Activated CD8-positive, alpha-beta T cell treated with anti-CD3 and anti-CD28 coated beads for 36 hours (primary cell): ENCODE measurements at regions not wholly inside any gene's neighbourhood (a gene's known extent, or its start where the extent isn't known, plus 50 kb on each side); places are given as distances from the start of the nearest gene placed in this dataset.

Experiments used
- ATAC-seq: fragments of 200-7000 bp; cut with Tn5 transposase; one replicate; pipeline ENCODE4 v1.10.0; 2021; ENCODE audit warnings: mild to moderate bottlenecking, moderate library complexity
- CTCF ChIA-PET: fragments of 350-600 bp; sonication (Branson Sonifier 250); formaldehyde crosslinking; loops from one replicate; lab custom pipeline; 2021; ENCODE audit warnings: antibody characterized with exemption; lab: Charles Lee
- POLR2A ChIA-PET: fragments of 350-600 bp; sonication (Branson Sonifier 250); formaldehyde crosslinking; loops from one replicate; lab custom pipeline; 2021; ENCODE audit warnings: antibody characterized with exemption; lab: Charles Lee
- DNase-seq: peaks from one replicate; pipeline ENCODE4 v3.0.0-alpha.2; 2020
- H3K27ac Mint-ChIP-seq: one replicate; pipeline ENCODE4 v1.8.0; 2021; ENCODE audit warnings: mild to moderate bottlenecking, mixed read lengths
- H3K27me3 Mint-ChIP-seq: one replicate; pipeline ENCODE4 v1.8.0; 2021; ENCODE audit warnings: mixed read lengths
- H3K36me3 Mint-ChIP-seq: one replicate; pipeline ENCODE4 v1.8.0; 2021; ENCODE audit warnings: low read depth, mixed read lengths
- H3K4me1 Mint-ChIP-seq: one replicate; pipeline ENCODE4 v1.8.0; 2021; ENCODE audit warnings: low read depth, mixed read lengths
- H3K4me3 Mint-ChIP-seq: one replicate; pipeline ENCODE4 v1.8.0; 2021; ENCODE audit warnings: mild to moderate bottlenecking, moderate library complexity, mixed read lengths
- H3K9me3 Mint-ChIP-seq: one replicate; pipeline ENCODE4 v1.8.0; 2021; ENCODE audit warnings: mixed read lengths
- CTCF ChIP-seq: fragments of 200-600 bp; IDR thresholded peaks from one replicate; pipeline ENCODE4 v1.8.0; 2022; ENCODE audit warnings: antibody characterized with exemption, mild to moderate bottlenecking
- intact Hi-C: fragments of 100-400 bp; cut with micrococcal nuclease; formaldehyde crosslinking; loops from one replicate; pipeline ENCODE4 v1.10.0; 2022

- Mint-ChIP-seq H3K27me3 (no peaks in the 10 kb centered on the region), H3K36me3 (no peaks in the 10 kb centered on the region), H3K4me3 (no peak overlapping the region), H3K27ac (no peak overlapping the region), H3K4me1 (no peaks in the 10 kb centered on the region), H3K9me3 (peaks cover 10% of the 10 kb centered on the region)
- DNase-seq (no peak), ATAC-seq (no peak)
- intact Hi-C loops, result no loop called here
- ChIA-PET POLR2A (no interaction called here), CTCF (no interaction called here)
- TF ChIP-seq CTCF, result no peak
These were observed 319.8 kb downstream of the ALG10 start for GRCh38 chr12:34342048-34342447.

GRCh38 chr12:34343345-34343744 is 321.0 kb downstream of the ALG10 start:
- ATAC-seq (no peak), DNase-seq (no peak)
- ChIA-PET CTCF (no interaction called here), POLR2A (no interaction called here)
- Mint-ChIP-seq H3K27me3 (no peaks in the 10 kb centered on the region), H3K27ac (no peak overlapping the region), H3K4me1 (no peaks in the 10 kb centered on the region), H3K4me3 (no peak overlapping the region), H3K36me3 (no peaks in the 10 kb centered on the region), H3K9me3 (peaks cover 6% of the 10 kb centered on the region)
- TF ChIP-seq CTCF, result no peak
- intact Hi-C loops, result no loop called here

- no peaks in the 10 kb centered on the region for H3K4me1 Mint-ChIP-seq
These were observed 321.5 kb downstream of the ALG10 start for GRCh38 chr12:34343766-34344165.

GRCh38 chr12:34344851-34345522 is 322.7 kb downstream of the ALG10 start:
- no peaks in the 10 kb centered on the region for H3K27me3 Mint-ChIP-seq
- DNase-seq (no peak), ATAC-seq (no peak)
- ChIA-PET POLR2A (no interaction called here), CTCF (no interaction called here)
- H3K36me3 Mint-ChIP-seq, result no peaks in the 10 kb centered on the region
- peaks cover 3% of the 10 kb centered on the region for H3K9me3 Mint-ChIP-seq
- intact Hi-C loops, result no loop called here
- no peak overlapping the region for H3K4me3 Mint-ChIP-seq
- H3K27ac Mint-ChIP-seq, result no peak overlapping the region
- TF ChIP-seq CTCF, result no peak
- no peaks in the 10 kb centered on the region for H3K4me1 Mint-ChIP-seq

More at GRCh38 chr12:34343766-34344165, 321.5 kb downstream of the ALG10 start:
- DNase-seq (no peak), ATAC-seq (no peak)
- no peak overlapping the region for H3K27ac Mint-ChIP-seq
- ChIA-PET CTCF (no interaction called here), POLR2A (no interaction called here)
- peaks cover 5% of the 10 kb centered on the region for H3K9me3 Mint-ChIP-seq
- no peak overlapping the region for H3K4me3 Mint-ChIP-seq
- no peak for TF ChIP-seq CTCF
- intact Hi-C loops, result no loop called here
- no peaks in the 10 kb centered on the region for H3K36me3 Mint-ChIP-seq
- no peaks in the 10 kb centered on the region for H3K27me3 Mint-ChIP-seq

- ChIA-PET POLR2A (no interaction called here), CTCF (no interaction called here)
- TF ChIP-seq CTCF, result no peak
- Mint-ChIP-seq H3K27me3 (no peaks in the 10 kb centered on the region), H3K4me3 (no peak overlapping the region), H3K9me3 (peaks cover 3% of the 10 kb centered on the region), H3K4me1 (no peaks in the 10 kb centered on the region), H3K27ac (no peak overlapping the region), H3K36me3 (no peaks in the 10 kb centered on the region)
- ATAC-seq (no peak), DNase-seq (no peak)
- intact Hi-C loops, result no loop called here
These were observed 323.5 kb downstream of the ALG10 start for GRCh38 chr12:34345801-34346200.
